ENCODE measurements at regions not wholly inside any gene's neighbourhood (a gene's known extent, or its start where the extent isn't known, plus 50 kb on each side); places are given as distances from the start of the nearest gene placed in this dataset.

DNA sequence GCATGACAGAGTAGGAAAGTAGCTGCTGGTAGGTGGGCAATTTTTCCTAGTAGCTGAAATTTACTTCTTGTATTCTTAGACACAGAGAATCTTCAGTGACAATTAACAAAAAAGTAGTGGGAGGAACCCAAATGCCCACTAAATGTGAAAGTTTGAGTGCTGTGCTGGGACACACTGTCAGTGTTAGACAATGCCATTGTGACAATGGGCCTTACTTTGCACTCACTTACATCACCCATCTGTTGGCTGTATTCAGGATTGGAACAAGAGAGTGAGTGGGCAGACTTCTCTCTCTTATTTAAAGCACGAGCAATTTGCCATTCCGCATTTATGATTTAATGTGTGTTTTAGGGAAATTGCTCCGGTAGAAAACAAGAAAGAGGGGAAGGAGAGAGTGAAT lies 662.5 kb downstream of the CBLN4 start:
- TF ChIP-seq, protein P1, sequence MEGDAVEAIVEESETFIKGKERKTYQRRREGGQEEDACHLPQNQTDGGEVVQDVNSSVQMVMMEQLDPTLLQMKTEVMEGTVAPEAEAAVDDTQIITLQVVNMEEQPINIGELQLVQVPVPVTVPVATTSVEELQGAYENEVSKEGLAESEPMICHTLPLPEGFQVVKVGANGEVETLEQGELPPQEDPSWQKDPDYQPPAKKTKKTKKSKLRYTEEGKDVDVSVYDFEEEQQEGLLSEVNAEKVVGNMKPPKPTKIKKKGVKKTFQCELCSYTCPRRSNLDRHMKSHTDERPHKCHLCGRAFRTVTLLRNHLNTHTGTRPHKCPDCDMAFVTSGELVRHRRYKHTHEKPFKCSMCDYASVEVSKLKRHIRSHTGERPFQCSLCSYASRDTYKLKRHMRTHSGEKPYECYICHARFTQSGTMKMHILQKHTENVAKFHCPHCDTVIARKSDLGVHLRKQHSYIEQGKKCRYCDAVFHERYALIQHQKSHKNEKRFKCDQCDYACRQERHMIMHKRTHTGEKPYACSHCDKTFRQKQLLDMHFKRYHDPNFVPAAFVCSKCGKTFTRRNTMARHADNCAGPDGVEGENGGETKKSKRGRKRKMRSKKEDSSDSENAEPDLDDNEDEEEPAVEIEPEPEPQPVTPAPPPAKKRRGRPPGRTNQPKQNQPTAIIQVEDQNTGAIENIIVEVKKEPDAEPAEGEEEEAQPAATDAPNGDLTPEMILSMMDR (IDR thresholded peaks at IDR 0.05; ENCODE audit: poor library complexity) = no peak
- TF ChIP-seq EZH2 (IDR thresholded peaks at IDR 0.05; ENCODE audit: borderline replicate concordance) = no peak
- TF ChIP-seq EZH2phosphoT487 (IDR thresholded peaks at IDR 0.05; ENCODE audit: low read depth, severe bottlenecking, unreplicated experiment) = no peak
